ENCODE measurements at regions not wholly inside any gene's neighbourhood (a gene's known extent, or its start where the extent isn't known, plus 50 kb on each side); places are given as distances from the start of the nearest gene placed in this dataset.

DNA sequence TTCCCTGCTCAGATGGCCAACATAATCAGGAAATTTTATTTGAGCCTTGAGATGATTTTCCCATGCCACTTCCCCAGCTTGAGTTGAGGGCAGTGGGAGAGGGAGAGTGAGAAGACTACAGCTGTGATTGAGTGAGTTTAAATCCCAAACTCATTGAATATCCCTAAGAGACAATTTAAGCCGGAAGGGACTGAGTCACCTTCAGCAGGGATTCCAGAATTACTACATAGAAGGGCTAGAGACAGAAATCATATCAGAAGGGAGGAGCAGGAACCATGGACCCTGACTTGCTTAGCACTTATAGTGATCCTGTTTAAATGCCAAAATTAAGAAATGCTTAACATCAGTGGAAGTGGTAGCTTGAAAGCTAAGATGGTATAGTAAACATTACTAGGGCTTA is 312.2 kb upstream of the SLCO3A1 start:
- TF ChIP-seq, protein P1, sequence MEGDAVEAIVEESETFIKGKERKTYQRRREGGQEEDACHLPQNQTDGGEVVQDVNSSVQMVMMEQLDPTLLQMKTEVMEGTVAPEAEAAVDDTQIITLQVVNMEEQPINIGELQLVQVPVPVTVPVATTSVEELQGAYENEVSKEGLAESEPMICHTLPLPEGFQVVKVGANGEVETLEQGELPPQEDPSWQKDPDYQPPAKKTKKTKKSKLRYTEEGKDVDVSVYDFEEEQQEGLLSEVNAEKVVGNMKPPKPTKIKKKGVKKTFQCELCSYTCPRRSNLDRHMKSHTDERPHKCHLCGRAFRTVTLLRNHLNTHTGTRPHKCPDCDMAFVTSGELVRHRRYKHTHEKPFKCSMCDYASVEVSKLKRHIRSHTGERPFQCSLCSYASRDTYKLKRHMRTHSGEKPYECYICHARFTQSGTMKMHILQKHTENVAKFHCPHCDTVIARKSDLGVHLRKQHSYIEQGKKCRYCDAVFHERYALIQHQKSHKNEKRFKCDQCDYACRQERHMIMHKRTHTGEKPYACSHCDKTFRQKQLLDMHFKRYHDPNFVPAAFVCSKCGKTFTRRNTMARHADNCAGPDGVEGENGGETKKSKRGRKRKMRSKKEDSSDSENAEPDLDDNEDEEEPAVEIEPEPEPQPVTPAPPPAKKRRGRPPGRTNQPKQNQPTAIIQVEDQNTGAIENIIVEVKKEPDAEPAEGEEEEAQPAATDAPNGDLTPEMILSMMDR (IDR thresholded peaks at IDR 0.05; ENCODE audit: poor library complexity, severe bottlenecking): no peak
- TF ChIP-seq EZH2 (IDR thresholded peaks at IDR 0.05; ENCODE audit: borderline replicate concordance, insufficient read depth, low read length, poor library complexity, severe bottlenecking) (no peak), SMC3 (conservative IDR thresholded peaks at IDR 0.05; ENCODE audit: poor library complexity) (no peak)
